ENCODE measurements at regions not wholly inside any gene's neighbourhood (a gene's known extent, or its start where the extent isn't known, plus 50 kb on each side); places are given as distances from the start of the nearest gene placed in this dataset.

GRCh38 chr2:6215053-6215452 is 522.9 kb downstream of the SOX11 start:
- TF ChIP-seq CTCF (IDR thresholded peaks at IDR 0.05) (no peak), POLR2A (IDR thresholded peaks at IDR 0.05) (no peak), POLR2AphosphoS5 (IDR thresholded peaks at IDR 0.05) (no peak)
